ENCODE measurements at regions not wholly inside any gene's neighbourhood (a gene's known extent, or its start where the extent isn't known, plus 50 kb on each side); places are given as distances from the start of the nearest gene placed in this dataset.
"Not testable (repeated sequence)": the region's sequence is repeated elsewhere in the genome, so short reads cannot be mapped to it uniquely, and the experiment has no call there.

DNA sequence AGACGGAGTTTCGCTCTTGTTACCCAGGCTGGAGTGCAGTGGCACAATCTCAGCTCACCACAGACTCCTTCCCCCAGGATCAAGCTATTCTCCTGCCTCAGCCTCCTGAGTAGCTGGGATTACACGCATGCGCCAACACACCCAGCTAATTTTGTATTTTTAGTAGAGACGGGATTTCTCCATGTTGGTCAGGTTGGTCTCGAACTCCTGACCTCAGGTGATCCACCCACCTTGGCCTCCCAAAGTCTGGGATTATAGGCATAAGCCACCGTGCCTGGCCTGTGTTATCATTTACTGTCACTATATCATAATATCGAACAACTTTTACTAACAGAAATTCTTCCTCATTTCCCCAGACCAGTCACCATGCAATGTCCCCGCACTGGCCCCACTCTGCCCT lies 104.0 kb upstream of the DLG1 start:
- TF ChIP-seq, protein P1, sequence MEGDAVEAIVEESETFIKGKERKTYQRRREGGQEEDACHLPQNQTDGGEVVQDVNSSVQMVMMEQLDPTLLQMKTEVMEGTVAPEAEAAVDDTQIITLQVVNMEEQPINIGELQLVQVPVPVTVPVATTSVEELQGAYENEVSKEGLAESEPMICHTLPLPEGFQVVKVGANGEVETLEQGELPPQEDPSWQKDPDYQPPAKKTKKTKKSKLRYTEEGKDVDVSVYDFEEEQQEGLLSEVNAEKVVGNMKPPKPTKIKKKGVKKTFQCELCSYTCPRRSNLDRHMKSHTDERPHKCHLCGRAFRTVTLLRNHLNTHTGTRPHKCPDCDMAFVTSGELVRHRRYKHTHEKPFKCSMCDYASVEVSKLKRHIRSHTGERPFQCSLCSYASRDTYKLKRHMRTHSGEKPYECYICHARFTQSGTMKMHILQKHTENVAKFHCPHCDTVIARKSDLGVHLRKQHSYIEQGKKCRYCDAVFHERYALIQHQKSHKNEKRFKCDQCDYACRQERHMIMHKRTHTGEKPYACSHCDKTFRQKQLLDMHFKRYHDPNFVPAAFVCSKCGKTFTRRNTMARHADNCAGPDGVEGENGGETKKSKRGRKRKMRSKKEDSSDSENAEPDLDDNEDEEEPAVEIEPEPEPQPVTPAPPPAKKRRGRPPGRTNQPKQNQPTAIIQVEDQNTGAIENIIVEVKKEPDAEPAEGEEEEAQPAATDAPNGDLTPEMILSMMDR (IDR thresholded peaks at IDR 0.05; ENCODE audit: borderline replicate concordance, extremely low read depth, low read length, poor library complexity, severe bottlenecking) = not testable (repeated sequence)
- not testable (repeated sequence) for TF ChIP-seq EZH2 (IDR thresholded peaks at IDR 0.05; ENCODE audit: borderline replicate concordance, low read depth, low read length, severe bottlenecking)

Data from DND-41 (cell line).